A549 (cell line): ENCODE measurements at regions not wholly inside any gene's neighbourhood (a gene's known extent, or its start where the extent isn't known, plus 50 kb on each side); places are given as distances from the start of the nearest gene placed in this dataset.

ENCODE experiments used
- ATAC-seq, 2 experiments: fragments of 200-7000 bp in 1 of 2; fragments of >200 bp in 1 of 2; cut with Nextera tagmentation in 1 of 2; cut with Tn5 transposase in 1 of 2; 3 replicates each; pipeline versions ENCODE4 v1.8.0 to v1.9.1; 2018 to 2020; ENCODE audit warnings: mild to moderate bottlenecking in 1 of 2, moderate library complexity in 1 of 2
- CTCF ChIA-PET: fragments of 300-600 bp; sonication (Branson Sonifier 250); formaldehyde crosslinking; extraction: SDS; loops from one replicate; lab custom pipeline; 2021; ENCODE audit warnings: antibody characterized with exemption, inconsistent platforms; lab: Yijun Ruan, JAX
- POLR2A ChIA-PET: fragments of 350-600 bp; formaldehyde crosslinking; extraction: SDS; loops from one replicate; lab custom pipeline; 2021; ENCODE audit warnings: antibody characterized with exemption, inconsistent platforms; lab: Yijun Ruan, JAX
- DNase-seq, 2 experiments: peaks; one replicate each; pipeline versions ENCODE4 v3.0.0 to v3.0.0-alpha.2; 2011 to 2016; ENCODE audit warnings: low read depth in 1 of 2, low spot score in 1 of 2
- FAIRE-seq: peaks from 2 replicates; lab custom pipeline; 2011; peaks lifted over from hg19 to GRCh38; lab: Jason Lieb, UNC
- H3K27ac ChIP-seq, 2 experiments: fragments of >200 bp; sonication (Bioruptor Twin); formaldehyde crosslinking; 3 replicates each; pipeline ENCODE4 v1.5.1; 2016 to 2017
- H3K4me1 ChIP-seq: fragments of >200 bp; sonication (Bioruptor Twin); formaldehyde crosslinking; 3 replicates; pipeline ENCODE4 v1.6.1; 2016
- H3K4me2 ChIP-seq: fragments of >200 bp; sonication (Bioruptor Twin); formaldehyde crosslinking; 3 replicates; pipeline ENCODE4 v1.6.1; 2016
- H3K4me3 ChIP-seq: fragments of >200 bp; sonication (Bioruptor Twin); formaldehyde crosslinking; 3 replicates; pipeline ENCODE4 v1.5.1; 2016
- H3K9me3 ChIP-seq: fragments of >200 bp; sonication (Bioruptor Twin); formaldehyde crosslinking; 3 replicates; pipeline ENCODE4 v1.6.1; 2016
- CHD4 ChIP-seq: fragments of 200-600 bp; sonication (generic); IDR thresholded peaks from 2 replicates; pipeline ENCODE4 v1.6.1; 2016; ENCODE audit warnings: antibody characterized with exemption, mild to moderate bottlenecking, borderline replicate concordance
- EP300 ChIP-seq, 2 experiments: fragments of >200 bp; sonication (Bioruptor Twin); formaldehyde crosslinking; IDR thresholded peaks; 2 replicates in 1 of 2; 3 replicates in 1 of 2; pipeline ENCODE4 v1.6.1; 2016 to 2017
- ESRRA ChIP-seq: fragments of 150-350 bp; IDR thresholded peaks from 2 replicates; pipeline ENCODE4 v1.6.1; 2014; ENCODE audit warnings: mild to moderate bottlenecking, low read length, borderline replicate concordance
- FOSL2 ChIP-seq, 2 experiments: fragments of 450-650 bp in 1 of 2; fragments of >200 bp in 1 of 2; sonication (Bioruptor Twin) in 1 of 2; formaldehyde crosslinking; IDR thresholded peaks; 2 replicates each; pipeline versions ENCODE4 v1.5.0 to v1.6.1; 2016 to 2020; ENCODE audit warnings: mild to moderate bottlenecking in 1 of 2, moderate library complexity in 1 of 2
- FOXS1 ChIP-seq: fragments of 250-450 bp; sonication (Bioruptor Pico); IDR thresholded peaks from 2 replicates; pipeline ENCODE4 v1.5.0; 2020; ENCODE audit warnings: mild to moderate bottlenecking, moderate library complexity
- HDAC2 ChIP-seq: fragments of 200-600 bp; sonication (generic); IDR thresholded peaks from 2 replicates; pipeline ENCODE4 v1.6.1; 2016
- HOXA7 ChIP-seq: fragments of 250-450 bp; sonication (Bioruptor Pico); IDR thresholded peaks from 2 replicates; pipeline ENCODE4 v1.5.0; 2020; ENCODE audit warnings: mild to moderate bottlenecking, moderate library complexity
- HOXB5 ChIP-seq: fragments of 250-450 bp; sonication (Bioruptor Pico); IDR thresholded peaks from 2 replicates; pipeline ENCODE4 v1.5.0; 2020; ENCODE audit warnings: mild to moderate bottlenecking, moderate library complexity
- JUNB ChIP-seq: fragments of >200 bp; sonication (Bioruptor Twin); formaldehyde crosslinking; IDR thresholded peaks from 2 replicates; pipeline ENCODE4 v1.6.1; 2016
- MAFK ChIP-seq: fragments of 450-650 bp; IDR thresholded peaks from 2 replicates; pipeline ENCODE4 v1.6.1; 2014; ENCODE audit not compliant: partially characterized antibody
- MAZ ChIP-seq: fragments of 150-350 bp; IDR thresholded peaks from 2 replicates; pipeline ENCODE4 v1.6.1; 2014; ENCODE audit warnings: antibody characterized with exemption, low read depth, low read length, borderline replicate concordance
- NPAS2 ChIP-seq: fragments of 250-450 bp; sonication (Bioruptor Pico); IDR thresholded peaks from 2 replicates; pipeline ENCODE4 v1.8.0; 2022; ENCODE audit warnings: mild to moderate bottlenecking, moderate library complexity, borderline replicate concordance
- NR3C1 ChIP-seq: fragments of >200 bp; sonication (Bioruptor Twin); formaldehyde crosslinking; IDR thresholded peaks from 3 replicates; pipeline ENCODE4 v1.6.1; 2017
- PBX3 ChIP-seq: IDR thresholded peaks from 2 replicates; pipeline ENCODE4 v1.6.1; 2012
- POLR2AphosphoS2 ChIP-seq: conservative IDR thresholded peaks from 2 replicates; pipeline ENCODE4 v1.6.1; 2012; ENCODE audit warnings: low read length, improper control_type of control experiment, inconsistent platforms
- RAD21 ChIP-seq, 2 experiments: fragments of >200 bp in 1 of 2; sonication (Bioruptor Twin) in 1 of 2; formaldehyde crosslinking in 1 of 2; IDR thresholded peaks in 1 of 2; conservative IDR thresholded peaks in 1 of 2; 2 replicates in 1 of 2; 3 replicates in 1 of 2; pipeline ENCODE4 v1.6.1; 2012 to 2018; ENCODE audit warnings: inconsistent platforms in 1 of 2
- RCOR1 ChIP-seq: fragments of 150-350 bp; IDR thresholded peaks from 2 replicates; pipeline ENCODE4 v1.6.1; 2014; ENCODE audit warnings: antibody characterized with exemption, low read length, low read depth
- RFX5 ChIP-seq: fragments of 450-650 bp; IDR thresholded peaks from 2 replicates; pipeline ENCODE4 v1.7.1; 2014; ENCODE audit warnings: antibody characterized with exemption, mild to moderate bottlenecking, moderate library complexity
- SMC3 ChIP-seq: fragments of >200 bp; sonication (Bioruptor Twin); formaldehyde crosslinking; IDR thresholded peaks from 3 replicates; pipeline ENCODE4 v1.6.1; 2018; ENCODE audit warnings: inconsistent platforms
- TP53 ChIP-seq: fragments of 250-450 bp; sonication (Bioruptor Pico); IDR thresholded peaks from 2 replicates; pipeline ENCODE4 v1.5.0; 2021; ENCODE audit warnings: mild to moderate bottlenecking, moderate library complexity
- ZC3H11A ChIP-seq: fragments of 450-650 bp; IDR thresholded peaks from 2 replicates; pipeline ENCODE4 v1.6.1; 2014; ENCODE audit warnings: antibody characterized with exemption, mild to moderate bottlenecking
- WGBS: methylation state at CpG from one replicate; pipeline ENCODE4 v1.1.6; 2017; ENCODE audit errors: missing lambda C conversion rate; 5-methylcytosine and 5-hydroxymethylcytosine counted together
- TF ChIP-seq, protein P1 (sequence below): fragments of >200 bp; sonication (Bioruptor Twin); formaldehyde crosslinking; IDR thresholded peaks from 3 replicates; pipeline ENCODE4 v1.6.1; 2016
- TF ChIP-seq, protein P2 (sequence below): fragments of >200 bp; sonication (Bioruptor Twin); formaldehyde crosslinking; IDR thresholded peaks from 2 replicates; pipeline ENCODE4 v1.6.1; 2016

GRCh38 chr1:232252546-232253118 lies 377.3 kb downstream of the SIPA1L2 start:
- no peak overlapping the region for H3K27ac ChIP-seq
- WGBS: 63% methylated on average over 11 of the region's 11 CpGs
- FAIRE-seq (no peak), DNase-seq (no peak), ATAC-seq (no peak)
- H3K4me3 ChIP-seq: no peak overlapping the region
- CTCF ChIA-PET: no interaction called here
- H3K9me3 ChIP-seq: no peaks in the 10 kb centered on the region
- H3K4me1 ChIP-seq: no peaks in the 10 kb centered on the region
- TF ChIP-seq HDAC2 (no peak), ESRRA (no peak)
- no peak overlapping the region for H3K4me2 ChIP-seq
- POLR2A ChIA-PET: no interaction called here

DNA sequence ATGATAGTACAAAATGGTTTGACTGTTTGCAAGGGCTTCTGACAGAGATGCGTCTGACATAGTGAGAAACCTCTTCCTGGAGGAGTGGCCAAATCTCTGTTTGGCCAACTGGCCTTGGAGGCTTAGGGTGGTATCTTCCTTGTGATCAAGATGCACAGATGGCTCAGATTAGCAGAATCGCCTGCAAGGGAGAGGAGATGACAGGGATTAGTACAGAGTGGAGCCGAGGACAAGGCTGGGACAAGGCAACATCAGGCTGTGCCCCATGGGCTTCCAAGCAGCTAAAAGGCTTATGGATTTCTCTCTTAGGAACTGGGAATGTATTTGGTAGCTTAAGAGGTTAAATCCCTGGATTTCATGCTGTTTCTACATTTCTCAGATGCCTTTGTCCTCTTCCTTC lies 379.1 kb downstream of the SIPA1L2 start:
- FAIRE-seq (no peak), DNase-seq (no peak), ATAC-seq (no peak)
- WGBS: 69% methylated on average over 3 of the region's 3 CpGs
- H3K4me1 ChIP-seq: no peaks in the 10 kb centered on the region
- ChIA-PET CTCF (no interaction called here), POLR2A (no interaction called here)
- no peaks in the 10 kb centered on the region for H3K9me3 ChIP-seq
- no peak overlapping the region for H3K4me3 ChIP-seq
- no peak overlapping the region for H3K27ac ChIP-seq
- no peak overlapping the region for H3K4me2 ChIP-seq
- TF ChIP-seq EP300 (IDR thresholded peaks at IDR 0.05): no peak

DNA sequence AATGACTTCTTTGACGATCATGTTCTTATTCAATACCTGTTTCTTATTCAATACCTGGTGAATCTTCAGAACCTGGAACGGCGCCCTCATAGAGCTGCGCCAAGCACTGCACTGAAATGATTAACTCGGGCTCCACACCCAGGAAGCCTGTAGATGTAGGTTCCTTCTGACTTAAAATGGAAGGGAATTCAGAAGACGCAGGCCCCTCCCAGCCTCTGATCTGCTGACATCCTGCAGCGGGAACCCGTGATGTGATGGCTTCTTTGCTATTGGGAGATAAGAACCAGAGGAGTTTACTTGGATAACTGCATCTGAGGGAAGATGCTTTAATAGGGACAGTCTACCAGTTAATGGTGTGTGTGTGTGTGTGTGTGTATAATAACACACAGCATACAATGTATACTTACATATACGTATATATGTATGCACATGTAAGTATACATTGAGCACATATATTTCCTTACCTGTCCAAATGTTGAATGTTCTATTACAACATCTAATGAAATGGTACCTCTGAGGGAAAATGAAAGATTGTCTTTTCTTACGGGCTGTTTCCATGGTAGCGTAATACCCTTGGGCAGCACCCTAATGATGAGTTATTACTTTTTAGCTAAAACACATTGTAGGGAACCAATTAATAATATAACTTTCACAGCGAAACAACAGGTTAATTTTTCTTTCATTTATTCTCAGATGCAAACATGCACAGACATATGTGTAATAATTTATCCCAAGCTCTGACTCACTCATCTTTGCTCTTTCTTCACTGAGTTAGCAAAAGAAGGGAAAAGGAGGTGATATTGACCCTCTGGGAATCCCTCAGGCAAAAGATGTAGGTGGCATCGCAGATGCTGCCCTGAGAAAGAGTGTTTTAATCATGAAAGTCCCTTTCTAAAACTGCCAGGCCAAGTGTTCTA lies 379.8 kb downstream of the SIPA1L2 start:
- FAIRE-seq: no peak
- no peak for DNase-seq
- H3K4me2 ChIP-seq: no peak overlapping the region
- WGBS: 81% methylated on average over 13 of the region's 13 CpGs
- ATAC-seq: no peak
- TF ChIP-seq EP300 (IDR thresholded peaks at IDR 0.05) (no peak), POLR2AphosphoS2 (no peak), PBX3 (no peak), CHD4 (no peak), NR3C1 (no peak), JUNB (no peak), TP53 (CRISPR knock-in tag) (no peak), HOXB5 (CRISPR knock-in tag) (no peak), ESRRA (no peak), SMC3 (no peak), ZC3H11A (no peak), RAD21 (conservative IDR thresholded peaks at IDR 0.05 in 1 of 2, IDR thresholded peaks at IDR 0.05 in 1 of 2) (no peak), HOXA7 (CRISPR knock-in tag) (no peak)
- TF ChIP-seq, protein P1, sequence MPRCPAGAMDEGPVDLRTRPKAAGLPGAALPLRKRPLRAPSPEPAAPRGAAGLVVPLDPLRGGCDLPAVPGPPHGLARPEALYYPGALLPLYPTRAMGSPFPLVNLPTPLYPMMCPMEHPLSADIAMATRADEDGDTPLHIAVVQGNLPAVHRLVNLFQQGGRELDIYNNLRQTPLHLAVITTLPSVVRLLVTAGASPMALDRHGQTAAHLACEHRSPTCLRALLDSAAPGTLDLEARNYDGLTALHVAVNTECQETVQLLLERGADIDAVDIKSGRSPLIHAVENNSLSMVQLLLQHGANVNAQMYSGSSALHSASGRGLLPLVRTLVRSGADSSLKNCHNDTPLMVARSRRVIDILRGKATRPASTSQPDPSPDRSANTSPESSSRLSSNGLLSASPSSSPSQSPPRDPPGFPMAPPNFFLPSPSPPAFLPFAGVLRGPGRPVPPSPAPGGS: no peak
- no peak overlapping the region for H3K4me3 ChIP-seq
- ChIA-PET CTCF (interaction anchor here (0.5 kb wide), 1 partner anchor 466 kb away, joined by 3 read pairs; no protein-coding TSS in a partner anchor), POLR2A (no interaction called here)
- H3K27ac ChIP-seq: no peak overlapping the region
- H3K9me3 ChIP-seq: no peaks in the 10 kb centered on the region
- no peaks in the 10 kb centered on the region for H3K4me1 ChIP-seq

DNA sequence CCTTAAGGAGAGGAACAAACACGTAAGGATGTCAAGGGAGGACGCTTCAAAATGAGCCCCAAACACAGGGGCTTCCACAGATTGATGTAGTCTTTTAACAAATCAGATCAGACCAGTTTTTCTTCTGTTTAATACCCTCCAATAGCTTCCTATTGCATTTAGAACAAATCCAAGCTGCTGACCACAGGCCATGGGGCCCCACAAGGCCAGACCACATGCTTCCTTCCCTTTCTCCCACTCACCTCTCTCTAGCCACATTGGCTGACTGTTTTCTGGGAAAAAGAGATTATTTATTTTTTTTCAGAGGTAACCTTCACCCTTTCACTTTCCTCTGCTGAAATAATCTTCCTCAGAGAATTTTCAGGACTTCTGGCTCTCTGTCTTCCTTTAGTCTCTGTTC lies 380.6 kb downstream of the SIPA1L2 start:
- FAIRE-seq (no peak), ATAC-seq (no peak), DNase-seq (no peak)
- H3K4me1 ChIP-seq: no peaks in the 10 kb centered on the region
- H3K4me2 ChIP-seq: no peak overlapping the region
- no peaks in the 10 kb centered on the region for H3K9me3 ChIP-seq
- POLR2A ChIA-PET: no interaction called here
- TF ChIP-seq RCOR1 (no peak), MAZ (no peak), MAFK (no peak), NPAS2 (no peak), FOSL2 (IDR thresholded peaks at IDR 0.05) (no peak), FOSL2 (CRISPR knock-in tag; IDR thresholded peaks at IDR 0.05) (no peak), RFX5 (no peak), FOXS1 (CRISPR knock-in tag) (no peak)
- TF ChIP-seq, protein P1: no peak
- TF ChIP-seq, protein P2, sequence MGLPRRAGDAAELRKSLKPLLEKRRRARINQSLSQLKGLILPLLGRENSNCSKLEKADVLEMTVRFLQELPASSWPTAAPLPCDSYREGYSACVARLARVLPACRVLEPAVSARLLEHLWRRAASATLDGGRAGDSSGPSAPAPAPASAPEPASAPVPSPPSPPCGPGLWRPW: no peak
- CTCF ChIA-PET: no interaction called here
- H3K27ac ChIP-seq: no peak overlapping the region
- 67% methylated on average over 2 of the region's 2 CpGs for WGBS
- H3K4me3 ChIP-seq: no peak overlapping the region
